ENCODE measurements at regions not wholly inside any gene's neighbourhood (a gene's known extent, or its start where the extent isn't known, plus 50 kb on each side); places are given as distances from the start of the nearest gene placed in this dataset.

- no peak for DNase-seq
Measured at GRCh38 chr20:57794600-57795341, 85.0 kb upstream of the PMEPA1 start.

GRCh38 chr20:57794036-57794435, 84.2 kb upstream of the PMEPA1 start:
- no peak for DNase-seq

GRCh38 chr20:57793421-57793820, 83.6 kb upstream of the PMEPA1 start:
- DNase-seq: no peak

DNA sequence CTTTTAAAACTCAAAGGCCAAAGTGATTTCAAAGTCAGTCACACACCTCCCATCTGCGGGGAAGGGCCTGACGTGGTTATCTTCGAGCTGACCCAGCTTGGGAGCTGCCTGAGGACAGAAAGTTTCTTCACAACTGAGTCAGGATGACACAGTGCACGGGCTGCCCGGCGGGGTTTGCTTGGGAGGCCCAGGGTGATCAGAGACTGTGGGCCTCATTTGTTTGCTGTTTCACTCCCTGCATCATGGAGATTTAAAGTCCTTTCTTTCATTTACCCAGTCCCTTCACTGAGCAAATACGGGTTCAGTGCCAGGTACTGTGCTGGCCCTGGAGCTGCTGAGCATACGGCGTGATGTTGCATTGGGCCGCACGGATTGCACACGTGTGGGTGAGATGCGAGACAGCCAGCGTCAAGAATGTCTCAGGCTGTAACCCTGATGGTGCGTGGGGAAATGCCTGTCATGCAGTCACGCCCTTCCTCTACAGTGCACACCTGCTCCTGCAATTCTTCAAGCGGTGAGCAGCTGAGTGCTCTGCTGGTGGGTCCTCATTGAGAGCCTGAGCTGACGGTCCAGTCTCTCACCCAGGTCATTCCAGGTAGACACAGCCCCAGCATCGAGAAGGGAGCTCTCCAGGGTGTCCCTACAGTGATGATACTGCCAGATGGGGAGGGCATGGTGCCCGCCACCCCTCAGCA, 82.7 kb upstream of the PMEPA1 start:
- DNase-seq: no peak

DNA sequence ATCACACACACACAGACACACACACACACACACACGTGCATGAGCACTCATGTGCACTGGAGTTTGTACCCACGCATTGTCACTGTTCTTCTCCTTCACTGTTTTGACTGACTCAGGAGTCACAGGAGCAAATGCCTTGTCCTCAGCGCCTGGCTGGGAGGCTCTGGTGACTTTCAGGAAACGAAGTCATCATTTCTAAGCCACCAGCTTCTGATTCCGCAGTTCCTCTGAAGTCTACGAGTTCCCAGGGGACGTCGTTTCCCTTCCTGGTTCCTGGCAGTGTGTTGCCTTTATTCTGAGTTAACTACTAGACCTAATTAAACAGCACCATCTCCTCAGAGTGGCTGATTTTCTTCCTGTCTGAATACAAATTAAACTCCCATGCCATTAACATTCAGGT, 82.2 kb upstream of the PMEPA1 start:
- DNase-seq: no peak

DNA sequence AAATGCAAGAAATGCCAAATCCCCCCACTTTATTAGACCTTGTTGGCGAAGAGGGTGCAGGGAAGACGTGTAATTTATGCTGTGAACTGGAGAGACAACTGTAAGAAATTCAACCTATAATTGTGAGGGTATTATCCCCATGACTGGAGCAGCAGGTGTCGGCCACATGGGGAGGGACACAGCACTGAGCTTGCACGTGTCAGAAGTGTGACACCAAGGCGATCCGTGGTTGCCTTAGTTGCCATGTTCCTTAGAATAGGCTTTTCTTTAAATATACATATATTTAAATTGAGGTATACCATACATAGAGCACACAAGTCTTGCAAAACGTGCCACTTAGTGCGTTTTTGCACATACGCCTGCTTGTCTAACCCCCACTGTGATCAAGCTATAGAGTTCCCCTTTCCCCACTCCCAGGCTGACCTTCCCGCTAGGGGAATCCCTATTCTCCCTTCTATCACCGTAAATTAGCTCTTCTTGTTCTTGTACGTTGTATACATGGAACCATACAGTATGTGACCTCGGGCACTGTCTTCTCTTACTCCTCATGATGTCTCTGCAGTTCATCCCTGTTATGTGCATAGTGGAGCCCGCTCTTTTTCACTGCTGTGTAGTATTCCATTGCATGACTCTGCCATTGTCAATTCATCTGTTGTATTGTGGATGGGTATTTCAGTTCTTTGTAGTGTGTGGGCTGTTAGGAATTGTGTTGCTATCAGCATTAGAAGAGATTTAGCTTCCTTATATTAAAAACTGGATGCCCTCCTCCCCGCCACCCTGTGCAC, 81.6 kb upstream of the PMEPA1 start:
- DNase-seq: no peak

DNA sequence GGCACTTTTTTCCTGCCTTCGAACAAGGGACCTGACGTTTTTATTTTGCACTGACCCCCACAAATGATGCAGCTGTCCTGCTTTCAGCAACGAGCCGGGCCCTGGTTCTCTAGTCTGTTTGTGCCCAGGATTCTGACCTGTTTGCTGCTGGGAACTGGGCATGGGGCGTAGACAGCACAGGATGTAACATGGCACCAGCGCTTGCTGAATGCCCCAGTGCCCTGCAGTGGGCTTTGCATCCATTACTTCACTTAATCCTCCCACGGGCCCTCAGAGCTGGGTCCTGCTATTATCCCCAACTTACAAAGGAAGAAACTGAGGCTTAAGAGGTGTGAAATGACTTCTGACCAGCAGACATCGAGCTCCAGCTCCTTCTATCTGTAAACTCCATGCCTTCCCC, 80.4 kb upstream of the PMEPA1 start:
- no peak for DNase-seq

GRCh38 chr20:57788936-57789613, 79.3 kb upstream of the PMEPA1 start:
- DNase-seq: no peak

GRCh38 chr20:57787990-57788781, 78.4 kb upstream of the PMEPA1 start:
- no peak for DNase-seq

DNA sequence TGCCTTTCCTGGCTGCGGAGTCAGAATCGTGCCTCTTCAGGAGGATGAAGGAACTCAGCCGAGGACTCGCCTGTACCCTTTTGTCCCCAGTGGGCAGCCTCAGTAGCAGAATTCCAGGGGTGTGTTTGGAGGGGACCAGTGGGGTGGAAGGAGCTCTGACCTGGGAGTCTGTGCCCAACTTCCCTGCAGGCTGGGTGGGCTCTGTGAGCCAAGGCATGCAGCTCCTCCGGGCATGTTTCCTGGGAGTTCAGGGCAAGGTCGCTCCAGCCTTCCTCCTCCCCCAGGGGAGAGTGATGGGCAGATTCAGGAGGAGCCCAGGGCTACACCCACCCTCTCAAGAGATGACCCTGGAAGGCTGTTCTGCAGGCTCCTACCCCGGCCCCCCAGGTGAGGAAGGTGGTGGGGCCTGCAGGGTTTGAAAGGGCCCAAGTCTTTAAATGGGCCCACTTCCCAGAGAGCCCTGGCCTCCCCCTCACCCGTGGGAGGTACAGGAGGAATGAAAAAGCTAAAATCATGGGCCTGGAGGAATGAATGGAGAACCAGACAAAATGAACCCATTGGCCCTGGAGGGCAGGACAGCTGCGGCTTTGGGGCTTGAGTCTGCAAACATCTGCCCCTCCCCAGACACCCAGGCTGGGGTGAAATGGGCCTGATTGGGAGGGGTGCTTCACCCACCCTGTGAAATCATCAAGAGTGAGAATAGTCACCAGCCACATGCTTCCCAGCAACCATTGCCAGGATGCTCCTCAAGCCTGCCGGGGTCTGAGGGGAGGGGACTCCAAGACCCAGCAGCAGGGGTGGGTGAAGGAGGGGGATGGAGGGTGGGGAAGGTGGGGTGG, 77.6 kb upstream of the PMEPA1 start:
- no peak for DNase-seq

- DNase-seq: no peak
Measured at GRCh38 chr20:57786304-57786932, 76.6 kb upstream of the PMEPA1 start.

DNA sequence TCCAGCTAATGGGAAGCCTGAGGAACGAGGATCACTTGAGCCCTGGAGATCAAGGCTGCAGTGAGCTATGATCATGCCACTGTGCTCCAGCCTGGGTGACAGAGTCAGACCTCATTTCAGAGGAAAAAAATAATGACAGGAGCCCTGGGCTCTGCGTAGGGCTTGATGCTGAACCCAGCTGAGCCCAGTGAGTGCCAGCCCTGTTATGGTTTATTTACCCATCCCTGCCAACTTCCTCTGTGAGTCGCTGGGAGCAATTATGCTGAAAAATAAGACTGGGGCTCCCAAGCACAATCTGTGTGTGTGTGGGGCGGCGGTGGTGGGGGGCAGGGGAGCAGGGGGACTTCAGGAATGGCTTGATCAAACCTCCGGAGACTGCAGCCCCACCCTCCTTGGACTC, 75.9 kb upstream of the PMEPA1 start:
- DNase-seq: no peak

- DNase-seq: no peak
Measured at GRCh38 chr20:57785061-57785460, 75.2 kb upstream of the PMEPA1 start.

GRCh38 chr20:57783956-57784837, 74.4 kb upstream of the PMEPA1 start:
- DNase-seq: no peak

DNA sequence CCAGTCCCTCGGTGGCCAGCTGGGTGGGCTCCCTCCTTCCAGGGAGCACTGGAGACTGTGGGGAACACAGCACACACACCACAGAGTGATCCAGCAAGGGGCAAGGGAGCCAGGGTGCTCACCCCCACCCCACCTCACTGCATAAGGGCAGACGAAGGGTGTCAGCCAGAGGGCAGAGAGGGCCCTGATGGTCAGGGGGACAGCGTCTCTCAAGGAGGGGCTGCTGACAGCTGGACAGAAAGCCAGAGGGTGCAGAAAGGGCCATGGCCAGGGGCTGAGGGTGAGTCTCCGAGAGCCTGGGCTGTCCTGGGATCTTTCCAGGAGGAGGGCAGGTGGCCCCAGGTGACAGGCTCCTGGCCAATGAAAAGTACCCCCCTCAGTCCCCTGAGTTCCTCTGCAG, 73.4 kb upstream of the PMEPA1 start:
- no peak for DNase-seq

- no peak for DNase-seq
Measured at GRCh38 chr20:57782631-57783041, 72.8 kb upstream of the PMEPA1 start.

DNA sequence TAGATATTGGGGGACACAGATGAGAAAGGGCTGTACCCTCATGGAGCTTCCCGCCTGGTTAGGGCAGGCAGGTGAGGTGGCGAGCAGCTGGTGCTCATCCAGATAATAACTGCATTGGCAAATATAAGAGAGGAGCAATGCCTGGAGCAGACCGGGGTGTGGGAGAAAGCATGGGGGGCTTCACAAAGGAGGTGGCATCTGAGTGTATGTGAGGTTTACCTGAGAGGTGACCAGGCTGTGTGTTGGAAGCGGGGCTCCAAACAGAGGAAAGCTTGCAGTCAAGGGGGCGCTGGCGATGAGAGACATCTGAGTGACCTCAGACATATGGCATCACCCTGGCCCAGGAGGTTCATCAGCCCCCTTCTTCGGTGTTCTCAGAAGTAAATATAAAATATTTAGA, 72.1 kb upstream of the PMEPA1 start:
- DNase-seq: no peak

DNA sequence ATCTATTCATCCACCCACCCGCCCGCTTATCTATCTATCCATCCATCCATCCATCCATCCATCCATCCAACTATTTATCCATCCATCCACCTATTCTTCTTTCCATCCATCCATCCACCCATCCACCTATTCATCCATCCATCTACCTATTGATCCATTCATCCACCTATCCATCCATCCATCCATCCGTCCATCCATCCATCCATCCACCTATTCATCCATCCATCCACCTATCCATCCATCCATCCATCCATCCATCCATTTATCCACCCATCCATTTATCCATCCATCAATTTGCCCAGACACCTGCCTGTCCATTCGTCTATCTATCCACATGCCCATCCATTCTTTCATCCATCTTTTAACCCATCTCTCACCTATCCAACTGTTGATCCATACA, 71.1 kb upstream of the PMEPA1 start:
- no peak for DNase-seq

GRCh38 chr20:57780398-57780797, 70.6 kb upstream of the PMEPA1 start:
- no peak for DNase-seq

- no peak for DNase-seq
Measured at GRCh38 chr20:57779401-57780003, 69.7 kb upstream of the PMEPA1 start.
